Testis (tissue), 2 donors: ENCODE measurements at regions not wholly inside any gene's neighbourhood (a gene's known extent, or its start where the extent isn't known, plus 50 kb on each side); places are given as distances from the start of the nearest gene placed in this dataset.

Experiments used
- DNase-seq: peaks from one replicate; pipeline ENCODE4 v3.0.0-alpha.2; 2019
- H3K27ac ChIP-seq, 2 donors: fragments of 200-600 bp; sonication (generic); one replicate each; pipeline ENCODE4 v1.5.1; 2019
- H3K27me3 ChIP-seq: fragments of 200-600 bp; sonication (generic); one replicate; pipeline ENCODE4 v1.5.1; 2019
- H3K36me3 ChIP-seq: fragments of 200-600 bp; sonication (generic); one replicate; pipeline ENCODE4 v1.5.1; 2017; ENCODE audit warnings: low read depth; ENCODE audit errors: missing control alignments
- H3K4me1 ChIP-seq: fragments of 200-600 bp; sonication (generic); one replicate; pipeline ENCODE4 v1.5.1; 2019
- H3K4me3 ChIP-seq, 2 donors: fragments of 200-600 bp; sonication (generic); one replicate each; pipeline ENCODE4 v1.5.1; 2017 to 2019
- H3K9me3 ChIP-seq: fragments of 200-600 bp; sonication (generic); one replicate; pipeline ENCODE4 v1.5.1; 2017
- CTCF ChIP-seq, 3 experiments: fragments of 450-650 bp in 2 of 3; fragments of 200-600 bp in 1 of 3; sonication (generic) in 1 of 3; IDR thresholded peaks; one replicate each; pipeline ENCODE4 v1.5.1; 2016 to 2019; ENCODE audit warnings: antibody characterized with exemption in 3 of 3, mild to moderate bottlenecking in 2 of 3, moderate library complexity in 1 of 3
- POLR2A ChIP-seq: fragments of 450-650 bp; IDR thresholded peaks from one replicate; pipeline ENCODE4 v1.6.1; 2017; ENCODE audit warnings: antibody characterized with exemption, mild to moderate bottlenecking, moderate library complexity
- WGBS, 2 donors: methylation state at CpG; one replicate each; pipeline ENCODE4 v1.1.5; 2018; 5-methylcytosine and 5-hydroxymethylcytosine counted together
- intact Hi-C: fragments of 100-400 bp; cut with DNase I; formaldehyde crosslinking; loops from one replicate; pipeline ENCODE4 v1.15.1; 2023; ENCODE audit warnings: low total_unique reads

GRCh38 chrX:128927363-128927762 lies 595.9 kb downstream of the SMARCA1 start:
- no peaks in the 10 kb centered on the region for H3K27me3 ChIP-seq
- no peaks in the 10 kb centered on the region for H3K9me3 ChIP-seq
- H3K4me1 ChIP-seq = no peaks in the 10 kb centered on the region
- no peak for DNase-seq
- 88 to 100% methylated on average over 2 of the region's 2 CpGs for WGBS, 2 donors
- H3K36me3 ChIP-seq = no peaks in the 10 kb centered on the region
- intact Hi-C loops = no loop called here
- H3K27ac ChIP-seq = no peak overlapping the region
- TF ChIP-seq POLR2A (no peak), CTCF (IDR thresholded peaks at IDR 0.05) (no peak)
- no peak overlapping the region for H3K4me3 ChIP-seq

GRCh38 chrX:128906753-128907152 lies 616.5 kb downstream of the SMARCA1 start:
- 69 to 79% methylated on average over 3 to 5 of the region's 5 CpGs for WGBS, 2 donors
- Histone ChIP-seq H3K4me3 (no peak overlapping the region), H3K27ac (no peak overlapping the region), H3K9me3 (no peaks in the 10 kb centered on the region), H3K36me3 (no peaks in the 10 kb centered on the region), H3K4me1 (no peaks in the 10 kb centered on the region), H3K27me3 (no peaks in the 10 kb centered on the region)
- intact Hi-C loops = no loop called here
- TF ChIP-seq POLR2A = no peak
- no peak for TF ChIP-seq CTCF (IDR thresholded peaks at IDR 0.05)
- DNase-seq = no peak

- H3K4me3 ChIP-seq = no peak overlapping the region
- H3K4me1 ChIP-seq = no peaks in the 10 kb centered on the region
- 58 to 93% methylated on average over 2 of the region's 2 CpGs for WGBS, 2 donors
- intact Hi-C loops = no loop called here
- H3K27me3 ChIP-seq = no peaks in the 10 kb centered on the region
- no peaks in the 10 kb centered on the region for H3K36me3 ChIP-seq
- DNase-seq = no peak
- TF ChIP-seq POLR2A = no peak
- TF ChIP-seq CTCF (IDR thresholded peaks at IDR 0.05) = no peak
- H3K9me3 ChIP-seq = no peaks in the 10 kb centered on the region
- H3K27ac ChIP-seq = no peak overlapping the region
Measured at GRCh38 chrX:128901018-128901417, 622.3 kb downstream of the SMARCA1 start.

- 90 to 91% methylated on average over 2 to 3 of the region's 3 CpGs for WGBS, 2 donors
- no peaks in the 10 kb centered on the region for H3K9me3 ChIP-seq
- DNase-seq = no peak
- TF ChIP-seq CTCF (IDR thresholded peaks at IDR 0.05) (no peak), POLR2A (no peak)
- no peaks in the 10 kb centered on the region for H3K27me3 ChIP-seq
- H3K4me1 ChIP-seq = no peaks in the 10 kb centered on the region
- no peak overlapping the region for H3K27ac ChIP-seq
- H3K4me3 ChIP-seq = no peak overlapping the region
- intact Hi-C loops = no loop called here
- H3K36me3 ChIP-seq = no peaks in the 10 kb centered on the region
Measured at GRCh38 chrX:128897621-128898020, 625.7 kb downstream of the SMARCA1 start.

- Histone ChIP-seq H3K36me3 (no peaks in the 10 kb centered on the region), H3K27me3 (no peaks in the 10 kb centered on the region), H3K4me1 (no peaks in the 10 kb centered on the region), H3K4me3 (no peak overlapping the region), H3K9me3 (no peaks in the 10 kb centered on the region), H3K27ac (no peak overlapping the region)
- intact Hi-C loops = no loop called here
- WGBS, 2 donors = 81 to 93% methylated on average over 7 of the region's 7 CpGs
- TF ChIP-seq CTCF (IDR thresholded peaks at IDR 0.05) (no peak), POLR2A (no peak)
- no peak for DNase-seq
Measured at GRCh38 chrX:128891554-128891953, 631.7 kb downstream of the SMARCA1 start.
